GM12878 (cell line): ENCODE measurements at regions not wholly inside any gene's neighbourhood (a gene's known extent, or its start where the extent isn't known, plus 50 kb on each side); places are given as distances from the start of the nearest gene placed in this dataset.

ENCODE experiments used
- ATAC-seq: fragments of 200-7000 bp; cut with Tn5 transposase; 3 replicates; pipeline ENCODE4 v1.9.1; 2020; ENCODE audit warnings: mild to moderate bottlenecking, moderate library complexity
- BruUV-seq: library from RNA; stranded (reverse); fragments of 400-500 nt; replicated peaks from 2 replicates; lab custom pipeline; 2021; lab: Mats Ljungman, UMichigan
- CTCF ChIA-PET: fragments of 300-600 bp; sonication (Branson Sonifier 250); formaldehyde crosslinking; extraction: SDS; loops from one replicate; lab custom pipeline; 2021; ENCODE audit warnings: inconsistent platforms; lab: Yijun Ruan, JAX
- POLR2A ChIA-PET: fragments of 350-600 bp; formaldehyde crosslinking; extraction: SDS; loops from one replicate; lab custom pipeline; 2021; ENCODE audit warnings: inconsistent platforms; lab: Charles Lee
- RAD21 ChIA-PET: fragments of 300-600 bp; sonication (Branson Sonifier 250); formaldehyde crosslinking; loops from one replicate; lab custom pipeline; 2023; ENCODE audit warnings: antibody characterized with exemption; ENCODE audit not compliant: unreplicated experiment; lab: Charles Lee
- SMC1A ChIA-PET: fragments of 300-600 bp; sonication (Branson Sonifier 250); formaldehyde crosslinking; loops from one replicate; lab custom pipeline; 2023; ENCODE audit not compliant: unreplicated experiment, uncharacterized antibody; lab: Charles Lee
- DNase-seq: peaks from one replicate; pipeline ENCODE4 v3.0.0-alpha.2; 2011; ENCODE audit warnings: low read depth, low spot score
- FAIRE-seq: peaks from 3 replicates; lab custom pipeline; 2011; peaks lifted over from hg19 to GRCh38; lab: Jason Lieb, UNC
- H2AFZ ChIP-seq: 2 replicates; pipeline ENCODE4 v1.6.0; 2011; ENCODE audit warnings: low read depth, low read length, control low read depth; ENCODE audit not compliant: control insufficient read depth
- H3K27ac ChIP-seq: 2 replicates; pipeline ENCODE4 v1.5.1; 2011; ENCODE audit warnings: control low read depth; ENCODE audit not compliant: control insufficient read depth, insufficient read depth
- H3K27me3 ChIP-seq, 2 experiments: replicated peaks in 1 of 2; 2 replicates each; pipeline versions ENCODE4 v1.6.0 to v1.6.1; 2011; ENCODE audit warnings: low read length in 1 of 2; ENCODE audit not compliant: control insufficient read depth in 2 of 2, insufficient read depth in 2 of 2
- H3K36me3 ChIP-seq, 2 experiments: 2 replicates each; pipeline ENCODE4 v1.5.1; 2011; ENCODE audit warnings: low read length in 1 of 2; ENCODE audit not compliant: control insufficient read depth in 2 of 2, insufficient read depth in 2 of 2
- H3K4me1 ChIP-seq: 2 replicates; pipeline ENCODE4 v1.6.1; 2011; ENCODE audit warnings: mild to moderate bottlenecking, low read length, moderate library complexity, mixed read lengths; ENCODE audit not compliant: control insufficient read depth, insufficient read depth
- H3K4me2 ChIP-seq: 2 replicates; pipeline ENCODE4 v1.6.0; 2011; ENCODE audit warnings: control low read depth; ENCODE audit not compliant: control insufficient read depth, insufficient read depth
- H3K4me3 ChIP-seq: fragments of 200-600 bp; sonication (generic); 2 replicates; pipeline ENCODE4 v1.5.1; 2016
- H3K79me2 ChIP-seq: 2 replicates; pipeline ENCODE4 v1.6.0; 2011; ENCODE audit warnings: low read length; ENCODE audit not compliant: control insufficient read depth, insufficient read depth
- H3K9ac ChIP-seq: 2 replicates; pipeline ENCODE4 v1.8.0; 2011; ENCODE audit warnings: low read length, control low read depth, mixed read lengths; ENCODE audit not compliant: control insufficient read depth, insufficient read depth
- H3K9me3 ChIP-seq: replicated peaks from 3 replicates; pipeline ENCODE4 v1.5.1; 2011; ENCODE audit warnings: mild to moderate bottlenecking, low read length; ENCODE audit not compliant: control insufficient read depth, insufficient read depth
- H4K20me1 ChIP-seq: 2 replicates; pipeline ENCODE4 v1.6.0; 2011; ENCODE audit not compliant: control insufficient read depth, insufficient read depth
- ESRRA ChIP-seq: IDR thresholded peaks from 2 replicates; pipeline ENCODE4 v1.6.1; 2012; ENCODE audit warnings: mild to moderate bottlenecking, low read length, improper control_type of control experiment
- NFIC ChIP-seq: IDR thresholded peaks from 2 replicates; pipeline ENCODE4 v1.6.1; 2012; ENCODE audit warnings: low read depth, mild to moderate bottlenecking, inconsistent platforms, low read length, moderate library complexity
- SMAD1 ChIP-seq: fragments of 450-650 bp; IDR thresholded peaks from 2 replicates; pipeline ENCODE4 v1.6.1; 2018; ENCODE audit warnings: mild to moderate bottlenecking, low read depth; ENCODE audit not compliant: partially characterized antibody
- SMC3 ChIP-seq: IDR thresholded peaks from 2 replicates; pipeline ENCODE4 v1.6.1; 2011; ENCODE audit warnings: low read length, improper control_type of control experiment, borderline replicate concordance
- WGBS: methylation state at CpG from one replicate; pipeline ENCODE4 v1.1.6; 2016; ENCODE audit warnings: low lambda C conversion rate; ENCODE audit not compliant: insufficient replicate concordance, insufficient coverage; ENCODE audit errors: missing lambda C conversion rate; 5-methylcytosine and 5-hydroxymethylcytosine counted together
- in situ Hi-C: fragments of 300-500 bp; cut with MboI; formaldehyde crosslinking; loops from 9 replicates; pipeline ENCODE4 v1.14.3; 2018; ENCODE audit warnings: mixed read lengths
- intact Hi-C: fragments of 100-400 bp; cut with micrococcal nuclease; formaldehyde crosslinking; loops from one replicate; pipeline ENCODE4 v1.14.2; 2022; ENCODE audit not compliant: unreplicated experiment
- TF ChIP-seq, protein P1 (sequence below): fragments of 450-650 bp; formaldehyde crosslinking; IDR thresholded peaks from 2 replicates; pipeline ENCODE4 v1.5.0; 2022; ENCODE audit warnings: mild to moderate bottlenecking, missing genetic modification characterization
- TF ChIP-seq, protein P2 (sequence below): IDR thresholded peaks from 2 replicates; pipeline ENCODE4 v1.6.1; 2012; ENCODE audit warnings: low read depth, low read length, improper control_type of control experiment
- TF ChIP-seq, protein P3 (sequence below): IDR thresholded peaks from 2 replicates; pipeline ENCODE4 v1.6.1; 2012; ENCODE audit warnings: improper control_type of control experiment, low read depth, low read length; ENCODE audit not compliant: insufficient replicate concordance
- TF ChIP-seq, protein P4 (sequence below): fragments of 450-650 bp; IDR thresholded peaks from 2 replicates; pipeline ENCODE4 v1.6.1; 2017; ENCODE audit warnings: borderline replicate concordance

DNA sequence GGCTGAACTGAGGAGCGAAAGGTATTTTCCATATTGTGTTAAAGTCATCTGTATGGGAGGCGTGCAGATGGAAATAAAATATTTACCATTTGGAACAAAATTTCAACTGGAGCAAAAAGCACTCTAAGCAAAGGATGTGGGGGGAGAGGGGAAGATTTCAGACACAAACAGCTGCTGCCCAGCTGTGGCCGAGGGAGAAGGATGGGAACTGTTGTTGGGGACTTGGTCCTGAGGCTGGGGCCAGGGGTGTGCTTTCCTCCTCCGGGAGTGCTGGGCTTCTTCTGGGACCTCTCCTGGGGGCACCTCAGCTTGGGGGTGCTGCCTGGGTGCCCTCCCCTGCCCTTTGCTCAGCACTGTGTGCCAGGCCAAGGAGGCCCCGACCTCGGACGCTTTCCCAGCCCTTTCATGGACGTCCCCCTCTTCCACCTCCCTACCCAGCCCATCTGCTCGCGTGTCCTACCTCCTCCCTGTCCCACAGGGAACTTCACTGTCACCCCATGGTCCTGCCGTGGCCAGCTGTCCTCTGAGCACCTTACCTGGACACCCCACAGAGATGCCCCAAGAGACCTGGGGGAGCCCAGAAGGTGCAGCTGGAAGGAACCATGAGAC, 101.9 kb upstream of the COL5A1 start:
- H3K4me3 ChIP-seq, result no peak overlapping the region
- ChIA-PET SMC1A (no interaction called here), POLR2A (no interaction called here), RAD21 (no interaction called here), CTCF (no interaction called here)
- FAIRE-seq (no peak), DNase-seq (no peak), ATAC-seq (no peak)
- peaks cover 0 to 1% of the 10 kb centered on the region in 2 experiments; a peak in 2 of 4 replicates for H3K27me3 ChIP-seq
- 28% methylated on average over 11 of the region's 11 CpGs for WGBS
- BruUV-seq, result no TSS peak
- intact Hi-C loops, result no loop called here
- no peaks in the 10 kb centered on the region for H3K4me1 ChIP-seq
- in situ Hi-C loops, result no loop called here
- no peaks in the 10 kb centered on the region for H4K20me1 ChIP-seq
- H3K27ac ChIP-seq, result no peak overlapping the region
- no peaks in the 10 kb centered on the region for H3K9me3 ChIP-seq
- no peaks in the 10 kb centered on the region for H3K36me3 ChIP-seq
- no peak overlapping the region for H3K4me2 ChIP-seq
- no peaks in the 10 kb centered on the region for H3K79me2 ChIP-seq
- no peak overlapping the region for H3K9ac ChIP-seq
- H2AFZ ChIP-seq, result no peak overlapping the region
- no peak for TF ChIP-seq NFIC
- TF ChIP-seq, protein P1, sequence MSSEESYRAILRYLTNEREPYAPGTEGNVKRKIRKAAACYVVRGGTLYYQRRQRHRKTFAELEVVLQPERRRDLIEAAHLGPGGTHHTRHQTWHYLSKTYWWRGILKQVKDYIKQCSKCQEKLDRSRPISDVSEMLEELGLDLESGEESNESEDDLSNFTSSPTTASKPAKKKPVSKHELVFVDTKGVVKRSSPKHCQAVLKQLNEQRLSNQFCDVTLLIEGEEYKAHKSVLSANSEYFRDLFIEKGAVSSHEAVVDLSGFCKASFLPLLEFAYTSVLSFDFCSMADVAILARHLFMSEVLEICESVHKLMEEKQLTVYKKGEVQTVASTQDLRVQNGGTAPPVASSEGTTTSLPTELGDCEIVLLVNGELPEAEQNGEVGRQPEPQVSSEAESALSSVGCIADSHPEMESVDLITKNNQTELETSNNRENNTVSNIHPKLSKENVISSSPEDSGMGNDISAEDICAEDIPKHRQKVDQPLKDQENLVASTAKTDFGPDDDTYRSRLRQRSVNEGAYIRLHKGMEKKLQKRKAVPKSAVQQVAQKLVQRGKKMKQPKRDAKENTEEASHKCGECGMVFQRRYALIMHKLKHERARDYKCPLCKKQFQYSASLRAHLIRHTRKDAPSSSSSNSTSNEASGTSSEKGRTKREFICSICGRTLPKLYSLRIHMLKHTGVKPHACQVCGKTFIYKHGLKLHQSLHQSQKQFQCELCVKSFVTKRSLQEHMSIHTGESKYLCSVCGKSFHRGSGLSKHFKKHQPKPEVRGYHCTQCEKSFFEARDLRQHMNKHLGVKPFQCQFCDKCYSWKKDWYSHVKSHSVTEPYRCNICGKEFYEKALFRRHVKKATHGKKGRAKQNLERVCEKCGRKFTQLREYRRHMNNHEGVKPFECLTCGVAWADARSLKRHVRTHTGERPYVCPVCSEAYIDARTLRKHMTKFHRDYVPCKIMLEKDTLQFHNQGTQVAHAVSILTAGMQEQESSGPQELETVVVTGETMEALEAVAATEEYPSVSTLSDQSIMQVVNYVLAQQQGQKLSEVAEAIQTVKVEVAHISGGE (CRISPR knock-in tag), result no peak
- TF ChIP-seq ESRRA, result no peak
- no peak for TF ChIP-seq SMAD1
- TF ChIP-seq SMC3, result no peak
- TF ChIP-seq, protein P2, sequence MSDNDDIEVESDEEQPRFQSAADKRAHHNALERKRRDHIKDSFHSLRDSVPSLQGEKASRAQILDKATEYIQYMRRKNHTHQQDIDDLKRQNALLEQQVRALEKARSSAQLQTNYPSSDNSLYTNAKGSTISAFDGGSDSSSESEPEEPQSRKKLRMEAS, result no peak
- TF ChIP-seq, protein P3, sequence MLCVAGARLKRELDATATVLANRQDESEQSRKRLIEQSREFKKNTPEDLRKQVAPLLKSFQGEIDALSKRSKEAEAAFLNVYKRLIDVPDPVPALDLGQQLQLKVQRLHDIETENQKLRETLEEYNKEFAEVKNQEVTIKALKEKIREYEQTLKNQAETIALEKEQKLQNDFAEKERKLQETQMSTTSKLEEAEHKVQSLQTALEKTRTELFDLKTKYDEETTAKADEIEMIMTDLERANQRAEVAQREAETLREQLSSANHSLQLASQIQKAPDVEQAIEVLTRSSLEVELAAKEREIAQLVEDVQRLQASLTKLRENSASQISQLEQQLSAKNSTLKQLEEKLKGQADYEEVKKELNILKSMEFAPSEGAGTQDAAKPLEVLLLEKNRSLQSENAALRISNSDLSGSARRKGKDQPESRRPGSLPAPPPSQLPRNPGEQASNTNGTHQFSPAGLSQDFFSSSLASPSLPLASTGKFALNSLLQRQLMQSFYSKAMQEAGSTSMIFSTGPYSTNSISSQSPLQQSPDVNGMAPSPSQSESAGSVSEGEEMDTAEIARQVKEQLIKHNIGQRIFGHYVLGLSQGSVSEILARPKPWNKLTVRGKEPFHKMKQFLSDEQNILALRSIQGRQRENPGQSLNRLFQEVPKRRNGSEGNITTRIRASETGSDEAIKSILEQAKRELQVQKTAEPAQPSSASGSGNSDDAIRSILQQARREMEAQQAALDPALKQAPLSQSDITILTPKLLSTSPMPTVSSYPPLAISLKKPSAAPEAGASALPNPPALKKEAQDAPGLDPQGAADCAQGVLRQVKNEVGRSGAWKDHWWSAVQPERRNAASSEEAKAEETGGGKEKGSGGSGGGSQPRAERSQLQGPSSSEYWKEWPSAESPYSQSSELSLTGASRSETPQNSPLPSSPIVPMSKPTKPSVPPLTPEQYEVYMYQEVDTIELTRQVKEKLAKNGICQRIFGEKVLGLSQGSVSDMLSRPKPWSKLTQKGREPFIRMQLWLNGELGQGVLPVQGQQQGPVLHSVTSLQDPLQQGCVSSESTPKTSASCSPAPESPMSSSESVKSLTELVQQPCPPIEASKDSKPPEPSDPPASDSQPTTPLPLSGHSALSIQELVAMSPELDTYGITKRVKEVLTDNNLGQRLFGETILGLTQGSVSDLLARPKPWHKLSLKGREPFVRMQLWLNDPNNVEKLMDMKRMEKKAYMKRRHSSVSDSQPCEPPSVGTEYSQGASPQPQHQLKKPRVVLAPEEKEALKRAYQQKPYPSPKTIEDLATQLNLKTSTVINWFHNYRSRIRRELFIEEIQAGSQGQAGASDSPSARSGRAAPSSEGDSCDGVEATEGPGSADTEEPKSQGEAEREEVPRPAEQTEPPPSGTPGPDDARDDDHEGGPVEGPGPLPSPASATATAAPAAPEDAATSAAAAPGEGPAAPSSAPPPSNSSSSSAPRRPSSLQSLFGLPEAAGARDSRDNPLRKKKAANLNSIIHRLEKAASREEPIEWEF, result no peak
- TF ChIP-seq, protein P4, sequence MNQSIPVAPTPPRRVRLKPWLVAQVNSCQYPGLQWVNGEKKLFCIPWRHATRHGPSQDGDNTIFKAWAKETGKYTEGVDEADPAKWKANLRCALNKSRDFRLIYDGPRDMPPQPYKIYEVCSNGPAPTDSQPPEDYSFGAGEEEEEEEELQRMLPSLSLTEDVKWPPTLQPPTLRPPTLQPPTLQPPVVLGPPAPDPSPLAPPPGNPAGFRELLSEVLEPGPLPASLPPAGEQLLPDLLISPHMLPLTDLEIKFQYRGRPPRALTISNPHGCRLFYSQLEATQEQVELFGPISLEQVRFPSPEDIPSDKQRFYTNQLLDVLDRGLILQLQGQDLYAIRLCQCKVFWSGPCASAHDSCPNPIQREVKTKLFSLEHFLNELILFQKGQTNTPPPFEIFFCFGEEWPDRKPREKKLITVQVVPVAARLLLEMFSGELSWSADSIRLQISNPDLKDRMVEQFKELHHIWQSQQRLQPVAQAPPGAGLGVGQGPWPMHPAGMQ, result no peak
